ENCODE measurements at regions not wholly inside any gene's neighbourhood (a gene's known extent, or its start where the extent isn't known, plus 50 kb on each side); places are given as distances from the start of the nearest gene placed in this dataset.

DNA sequence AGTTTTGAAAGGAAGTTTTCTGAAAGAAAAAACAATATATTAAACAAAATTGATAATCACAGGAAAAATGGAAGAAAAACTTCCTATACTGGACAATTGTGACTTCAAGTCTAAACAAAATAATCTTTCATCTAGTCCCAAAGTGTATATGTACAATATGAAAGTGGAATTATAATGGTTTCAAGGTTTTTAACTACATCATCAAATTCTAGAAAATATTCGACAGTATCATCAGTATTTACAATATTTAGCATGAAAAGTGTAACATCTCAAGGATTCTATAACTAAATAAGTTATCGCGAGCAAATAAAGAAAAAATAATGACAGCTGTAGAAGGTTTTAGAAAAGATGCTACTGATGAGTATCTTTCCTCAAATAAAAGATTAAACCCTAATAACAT is 310.9 kb upstream of the LRFN5 start:
- no CpG with 5 or more reads among the region's 3 CpGs for WGBS (ENCODE audit: extremely low coverage, insufficient read length, low lambda C conversion rate)
- Histone ChIP-seq H3K27me3 (ENCODE audit: insufficient read depth, low read length) (no peaks in the 10 kb centered on the region), H3K79me1 (ENCODE audit: insufficient read depth, low read depth, low read length, poor library complexity, severe bottlenecking) (no peaks in the 10 kb centered on the region), H2BK15ac (ENCODE audit: low read depth, low read length) (no peak overlapping the region), H3K4me1 (ENCODE audit: insufficient read depth, low read length) (no peaks in the 10 kb centered on the region), H3K9ac (ENCODE audit: extremely low read depth, insufficient read length, low read length) (no peak overlapping the region), H2BK120ac (ENCODE audit: low read depth, low read length, poor library complexity, severe bottlenecking) (no peak overlapping the region), H4K5ac (ENCODE audit: insufficient read length, low read depth, low read length) (no peak overlapping the region), H2AK5ac (ENCODE audit: insufficient read length, low read length) (no peak overlapping the region), H2BK5ac (ENCODE audit: insufficient read length, low read length) (no peak overlapping the region), H3K79me2 (ENCODE audit: insufficient read depth, low read length) (no peaks in the 10 kb centered on the region), H4K91ac (ENCODE audit: insufficient read length, low read depth, low read length) (no peak overlapping the region), H3K18ac (ENCODE audit: insufficient read length, low read depth, low read length) (no peak overlapping the region), H3T11ph (ENCODE audit: low read length) (no peak overlapping the region), H2BK20ac (ENCODE audit: low read depth, low read length, poor library complexity, severe bottlenecking) (no peak overlapping the region), H3K4ac (ENCODE audit: low read depth, low read length) (no peak overlapping the region), H4K8ac (replicated peaks; ENCODE audit: insufficient read length, low read depth, low read length) (no peak overlapping the region), H2BK12ac (ENCODE audit: insufficient read length, low read depth, low read length) (no peak overlapping the region), H4K20me1 (ENCODE audit: control insufficient read depth, insufficient read depth, insufficient read length) (no peaks in the 10 kb centered on the region), H3K4me2 (ENCODE audit: insufficient read depth, insufficient read length, low read length) (no peak overlapping the region), H3K9me3 (ENCODE audit: control insufficient read depth, low read depth, low read length) (no peaks in the 10 kb centered on the region), H3K23ac (ENCODE audit: insufficient read length, low read depth, low read length) (no peak overlapping the region), H3K23me2 (ENCODE audit: insufficient read length, low read depth, low read length, poor library complexity, severe bottlenecking) (no peaks in the 10 kb centered on the region), H3K56ac (ENCODE audit: insufficient read length, low read depth, low read length) (no peak overlapping the region), H3K14ac (ENCODE audit: insufficient read depth, low read length) (no peak overlapping the region), H3K27ac (ENCODE audit: insufficient read length, low read depth, low read length) (no peak overlapping the region), H2AFZ (ENCODE audit: low read length) (no peak overlapping the region)
- no peak overlapping the region for H3K27ac Mint-ChIP-seq
- no peaks in the 10 kb centered on the region for H3K36me3 Mint-ChIP-seq (ENCODE audit: insufficient read depth in 1 of 3, low read depth in 3 of 3)
- H3K27me3 Mint-ChIP-seq (ENCODE audit: low read depth): no peaks in the 10 kb centered on the region
- TF ChIP-seq, protein P1, sequence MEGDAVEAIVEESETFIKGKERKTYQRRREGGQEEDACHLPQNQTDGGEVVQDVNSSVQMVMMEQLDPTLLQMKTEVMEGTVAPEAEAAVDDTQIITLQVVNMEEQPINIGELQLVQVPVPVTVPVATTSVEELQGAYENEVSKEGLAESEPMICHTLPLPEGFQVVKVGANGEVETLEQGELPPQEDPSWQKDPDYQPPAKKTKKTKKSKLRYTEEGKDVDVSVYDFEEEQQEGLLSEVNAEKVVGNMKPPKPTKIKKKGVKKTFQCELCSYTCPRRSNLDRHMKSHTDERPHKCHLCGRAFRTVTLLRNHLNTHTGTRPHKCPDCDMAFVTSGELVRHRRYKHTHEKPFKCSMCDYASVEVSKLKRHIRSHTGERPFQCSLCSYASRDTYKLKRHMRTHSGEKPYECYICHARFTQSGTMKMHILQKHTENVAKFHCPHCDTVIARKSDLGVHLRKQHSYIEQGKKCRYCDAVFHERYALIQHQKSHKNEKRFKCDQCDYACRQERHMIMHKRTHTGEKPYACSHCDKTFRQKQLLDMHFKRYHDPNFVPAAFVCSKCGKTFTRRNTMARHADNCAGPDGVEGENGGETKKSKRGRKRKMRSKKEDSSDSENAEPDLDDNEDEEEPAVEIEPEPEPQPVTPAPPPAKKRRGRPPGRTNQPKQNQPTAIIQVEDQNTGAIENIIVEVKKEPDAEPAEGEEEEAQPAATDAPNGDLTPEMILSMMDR (conservative IDR thresholded peaks at IDR 0.05): no peak
- H3K4me1 Mint-ChIP-seq: peaks cover under 1% of the 10 kb centered on the region in 2 experiments
- DNase-seq: no peak
- no peaks in the 10 kb centered on the region for H3K9me3 Mint-ChIP-seq
- H3K4me3 Mint-ChIP-seq: no peak overlapping the region
